Type B pancreatic cell (in vitro differentiated cells): ENCODE measurements at regions not wholly inside any gene's neighbourhood (a gene's known extent, or its start where the extent isn't known, plus 50 kb on each side); places are given as distances from the start of the nearest gene placed in this dataset.

ENCODE experiments used
- DNase-seq: peaks from one replicate; pipeline ENCODE4 v3.0.0; 2021; ENCODE audit warnings: mixed read lengths; ENCODE audit not compliant: unreplicated experiment; ENCODE audit errors: extremely low spot score
- H3K27ac Mint-ChIP-seq: 2 replicates; pipeline ENCODE4 v1.8.0; 2021; ENCODE audit warnings: mild to moderate bottlenecking, mixed read lengths
- H3K27me3 Mint-ChIP-seq: 2 replicates; pipeline ENCODE4 v1.8.0; 2021; ENCODE audit warnings: mixed read lengths
- H3K36me3 Mint-ChIP-seq: 2 replicates; pipeline ENCODE4 v1.8.0; 2021; ENCODE audit warnings: mixed read lengths
- H3K4me1 Mint-ChIP-seq: one replicate; pipeline ENCODE4 v1.8.0; 2021; ENCODE audit warnings: mixed read lengths; ENCODE audit not compliant: unreplicated experiment
- H3K4me3 Mint-ChIP-seq: 2 replicates; pipeline ENCODE4 v1.8.0; 2021; ENCODE audit warnings: mild to moderate bottlenecking, mixed read lengths
- H3K9me3 Mint-ChIP-seq: 2 replicates; pipeline ENCODE4 v1.8.0; 2021; ENCODE audit warnings: mixed read lengths
- TF ChIP-seq, protein P1 (sequence below): fragments of 200-600 bp; sonication (generic); conservative IDR thresholded peaks from 2 replicates; pipeline ENCODE4 v1.5.0; 2021; ENCODE audit warnings: antibody characterized with exemption, mild to moderate bottlenecking

DNA sequence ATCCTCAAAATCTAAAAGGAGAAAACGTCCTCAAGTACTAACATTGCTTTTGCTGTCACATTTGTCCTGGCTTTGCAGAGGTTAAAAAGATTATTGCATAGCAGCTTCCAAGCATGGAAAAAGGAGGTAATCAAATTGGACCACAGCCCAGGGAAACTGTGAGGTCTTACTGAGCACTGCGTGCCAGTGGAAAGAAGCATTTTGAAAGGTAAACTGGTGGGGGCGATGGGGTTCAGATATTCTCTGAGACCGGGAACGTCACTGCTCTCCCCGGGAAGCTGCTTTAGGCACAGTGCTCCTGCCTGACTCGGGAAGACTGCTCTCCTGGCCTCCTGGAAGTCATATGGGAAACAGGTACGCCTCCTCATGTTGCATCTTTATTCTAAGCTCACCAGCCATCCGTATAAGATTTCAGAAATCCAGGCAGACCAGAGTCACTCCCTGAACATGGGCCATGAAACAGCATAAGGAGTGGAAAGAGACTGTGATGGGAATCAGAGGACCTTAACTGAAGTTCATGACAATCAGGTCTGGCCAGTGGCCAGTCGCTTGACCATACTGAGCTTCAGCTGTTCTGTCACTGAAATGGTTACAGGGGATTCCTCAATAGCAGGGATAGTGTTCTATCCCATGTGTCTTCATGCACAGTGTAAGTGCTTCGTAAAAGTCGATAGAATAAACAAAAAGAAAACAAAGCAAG is 284.1 kb downstream of the TRIB2 start:
- peaks cover 12% of the 10 kb centered on the region for H3K27me3 Mint-ChIP-seq
- TF ChIP-seq, protein P1, sequence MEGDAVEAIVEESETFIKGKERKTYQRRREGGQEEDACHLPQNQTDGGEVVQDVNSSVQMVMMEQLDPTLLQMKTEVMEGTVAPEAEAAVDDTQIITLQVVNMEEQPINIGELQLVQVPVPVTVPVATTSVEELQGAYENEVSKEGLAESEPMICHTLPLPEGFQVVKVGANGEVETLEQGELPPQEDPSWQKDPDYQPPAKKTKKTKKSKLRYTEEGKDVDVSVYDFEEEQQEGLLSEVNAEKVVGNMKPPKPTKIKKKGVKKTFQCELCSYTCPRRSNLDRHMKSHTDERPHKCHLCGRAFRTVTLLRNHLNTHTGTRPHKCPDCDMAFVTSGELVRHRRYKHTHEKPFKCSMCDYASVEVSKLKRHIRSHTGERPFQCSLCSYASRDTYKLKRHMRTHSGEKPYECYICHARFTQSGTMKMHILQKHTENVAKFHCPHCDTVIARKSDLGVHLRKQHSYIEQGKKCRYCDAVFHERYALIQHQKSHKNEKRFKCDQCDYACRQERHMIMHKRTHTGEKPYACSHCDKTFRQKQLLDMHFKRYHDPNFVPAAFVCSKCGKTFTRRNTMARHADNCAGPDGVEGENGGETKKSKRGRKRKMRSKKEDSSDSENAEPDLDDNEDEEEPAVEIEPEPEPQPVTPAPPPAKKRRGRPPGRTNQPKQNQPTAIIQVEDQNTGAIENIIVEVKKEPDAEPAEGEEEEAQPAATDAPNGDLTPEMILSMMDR = no peak
- no peaks in the 10 kb centered on the region for H3K36me3 Mint-ChIP-seq
- peaks cover 23% of the 10 kb centered on the region for H3K4me1 Mint-ChIP-seq
- H3K4me3 Mint-ChIP-seq = no peak overlapping the region
- no peak for DNase-seq
- H3K9me3 Mint-ChIP-seq = no peaks in the 10 kb centered on the region
- H3K27ac Mint-ChIP-seq = no peak overlapping the region

DNA sequence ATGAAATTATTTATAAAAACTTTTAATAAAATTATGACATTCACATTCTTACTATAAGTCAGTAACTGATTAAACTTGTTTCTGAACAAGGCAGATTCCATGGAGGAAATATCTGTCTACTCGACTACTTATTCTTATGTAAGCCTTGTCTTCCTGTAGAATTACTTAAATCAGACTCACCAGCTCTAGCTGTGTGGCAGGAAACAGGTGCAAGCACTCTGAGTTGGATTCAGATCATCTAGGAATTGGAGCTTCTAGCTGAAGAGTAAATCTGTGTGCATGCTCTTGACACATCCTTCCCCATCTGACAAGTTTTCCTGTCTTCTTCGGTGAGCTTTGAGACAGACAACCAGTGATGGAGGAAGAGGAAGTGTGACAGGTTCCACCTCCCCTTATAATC is 284.7 kb downstream of the TRIB2 start:
- Mint-ChIP-seq H3K4me3 (no peak overlapping the region), H3K9me3 (no peaks in the 10 kb centered on the region), H3K36me3 (no peaks in the 10 kb centered on the region), H3K27me3 (peaks cover 12% of the 10 kb centered on the region), H3K27ac (no peak overlapping the region), H3K4me1 (peaks cover 23% of the 10 kb centered on the region)
- TF ChIP-seq, protein P1 = no peak
- no peak for DNase-seq

DNA sequence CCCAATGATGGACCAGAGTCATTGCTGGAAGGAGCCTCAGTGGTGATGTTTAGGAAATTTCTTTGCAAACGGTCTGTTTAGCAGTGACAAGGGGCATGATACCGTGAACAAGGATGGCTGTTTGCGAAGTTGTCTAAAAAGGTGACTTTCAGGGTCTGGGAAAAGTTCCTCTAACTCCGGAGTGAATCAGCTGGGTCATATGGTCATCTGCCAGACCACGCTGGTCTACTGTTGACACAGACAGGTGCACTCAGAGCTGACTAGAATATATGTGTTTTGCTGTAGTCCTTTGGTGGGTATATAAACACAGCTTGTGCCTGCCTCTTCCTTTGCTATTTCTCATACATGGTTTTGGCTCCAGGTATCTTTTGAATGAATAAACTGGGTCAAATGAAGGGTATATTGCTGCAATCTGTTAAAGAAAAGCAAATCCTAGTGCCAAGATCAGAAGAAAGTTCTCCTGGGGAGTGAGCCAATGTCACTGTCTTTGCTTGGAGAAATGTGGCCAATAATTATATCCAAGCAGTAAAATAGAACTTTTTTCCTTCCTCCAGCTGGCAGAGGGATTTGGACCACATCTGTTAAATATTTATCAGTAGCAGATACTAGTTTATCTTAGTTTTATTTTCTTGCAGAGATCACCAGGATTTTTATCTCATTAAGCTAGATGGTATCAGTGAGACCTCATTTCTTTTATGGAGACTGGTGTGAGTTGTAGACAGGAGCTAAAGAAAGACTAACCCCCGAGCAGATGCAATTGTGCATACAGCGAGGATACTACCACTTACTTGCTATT is 286.0 kb downstream of the TRIB2 start:
- no peaks in the 10 kb centered on the region for H3K9me3 Mint-ChIP-seq
- no peak for DNase-seq
- peaks cover 16% of the 10 kb centered on the region for H3K27me3 Mint-ChIP-seq
- H3K4me3 Mint-ChIP-seq = no peak overlapping the region
- TF ChIP-seq, protein P1 = no peak
- H3K27ac Mint-ChIP-seq = no peak overlapping the region
- H3K36me3 Mint-ChIP-seq = no peaks in the 10 kb centered on the region
- H3K4me1 Mint-ChIP-seq = peaks cover 29% of the 10 kb centered on the region

DNA sequence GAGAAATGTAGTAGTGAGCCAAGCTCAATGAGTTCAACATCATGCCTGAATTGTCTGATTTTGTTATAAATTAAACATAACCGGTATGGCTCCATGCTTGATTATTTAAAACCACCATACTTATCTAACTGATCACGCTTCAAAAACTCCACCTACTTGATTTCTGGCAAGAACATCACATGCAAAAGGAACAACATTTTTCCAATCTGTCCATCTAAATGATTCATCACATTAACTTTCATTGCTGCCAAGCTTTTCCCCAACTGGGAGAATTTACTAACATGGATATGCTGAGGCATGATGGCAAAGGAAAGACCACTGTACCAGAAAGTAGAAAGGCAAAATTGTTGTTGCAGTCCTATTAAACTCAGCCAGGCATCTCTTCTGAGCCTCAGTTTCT is 286.8 kb downstream of the TRIB2 start:
- DNase-seq = no peak

DNA sequence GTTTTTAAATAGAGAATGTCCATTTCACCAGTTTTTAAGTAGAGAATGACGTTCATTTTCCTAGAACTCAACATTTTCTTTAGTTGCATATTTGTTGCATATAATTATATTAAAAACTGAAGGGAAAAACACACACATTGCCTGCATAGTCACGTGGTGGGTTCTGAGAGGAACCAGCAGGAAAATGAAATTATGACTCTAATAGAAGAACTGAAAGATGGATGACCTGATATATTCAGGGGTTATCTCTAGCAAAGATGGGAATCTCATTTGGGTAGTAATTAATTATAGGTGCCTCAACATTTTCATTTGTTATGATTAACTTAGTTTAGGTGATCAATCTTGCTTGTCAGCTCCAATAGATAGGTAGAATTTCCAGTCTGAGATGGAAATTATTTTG is 288.3 kb downstream of the TRIB2 start:
- Mint-ChIP-seq H3K9me3 (no peaks in the 10 kb centered on the region), H3K36me3 (no peaks in the 10 kb centered on the region), H3K4me1 (peaks cover 22% of the 10 kb centered on the region), H3K27me3 (peaks cover 18% of the 10 kb centered on the region), H3K27ac (no peak overlapping the region), H3K4me3 (no peak overlapping the region)
- TF ChIP-seq, protein P1 = no peak
- DNase-seq = no peak

More for the DNA sequence above, 286.8 kb downstream of the TRIB2 start:
- no peaks in the 10 kb centered on the region for H3K9me3 Mint-ChIP-seq
- no peaks in the 10 kb centered on the region for H3K36me3 Mint-ChIP-seq
- TF ChIP-seq, protein P1 = no peak
- no peak overlapping the region for H3K27ac Mint-ChIP-seq
- no peak overlapping the region for H3K4me3 Mint-ChIP-seq
- H3K27me3 Mint-ChIP-seq = peaks cover 16% of the 10 kb centered on the region
- peaks cover 29% of the 10 kb centered on the region for H3K4me1 Mint-ChIP-seq
